ENCODE measurements at regions not wholly inside any gene's neighbourhood (a gene's known extent, or its start where the extent isn't known, plus 50 kb on each side); places are given as distances from the start of the nearest gene placed in this dataset.

- intact Hi-C loops (cut with micrococcal nuclease), result no loop called here
- no peak overlapping the region for H3K4me3 Mint-ChIP-seq
- Histone ChIP-seq H3K27me3 (ENCODE audit: control insufficient read depth in 2 of 2, insufficient read depth in 2 of 2, low read length in 2 of 2) (no peaks in the 10 kb centered on the region), H3K9me3 (ENCODE audit: control insufficient read depth in 2 of 3, low read length in 3 of 3) (no peaks in the 10 kb centered on the region), H3K4me1 (ENCODE audit: control insufficient read depth in 2 of 2, insufficient read depth in 2 of 2, low read length in 2 of 2) (no peaks in the 10 kb centered on the region), H3K36me3 (ENCODE audit: control insufficient read depth in 2 of 3, insufficient read depth in 3 of 3, low read length in 3 of 3) (no peaks in the 10 kb centered on the region), H3K27ac (ENCODE audit: low read depth, low read length) (no peak overlapping the region), H3K4me3 (ENCODE audit: low read length) (no peak overlapping the region)
- peaks cover 0 to 22% (median 4%) of the 10 kb centered on the region in 11 donors for H3K9me3 Mint-ChIP-seq
- no peaks in the 10 kb centered on the region for H3K36me3 Mint-ChIP-seq
- H3K27me3 Mint-ChIP-seq, result no peaks in the 10 kb centered on the region
- ATAC-seq, result no peak
- ChIA-PET CTCF (no interaction called here), POLR2A (no interaction called here)
- H3K4me1 Mint-ChIP-seq, result no peaks in the 10 kb centered on the region
- no peak overlapping the region for H3K27ac Mint-ChIP-seq
- DNase-seq, result no peak
Observed at GRCh38 chr13:60981407-60981806, 434.2 kb downstream of the PCDH20 start.

- intact Hi-C loops (cut with micrococcal nuclease), result no loop called here
- H3K36me3 Mint-ChIP-seq, result peaks cover 0 to 7% (median 0%) of the 10 kb centered on the region in 5 donors
- Histone ChIP-seq H3K9me3 (ENCODE audit: control insufficient read depth in 2 of 3, low read length in 3 of 3) (no peaks in the 10 kb centered on the region), H3K36me3 (ENCODE audit: control insufficient read depth in 2 of 3, insufficient read depth in 3 of 3, low read length in 3 of 3) (no peaks in the 10 kb centered on the region), H3K27ac (ENCODE audit: low read depth, low read length) (no peak overlapping the region), H3K27me3 (ENCODE audit: control insufficient read depth in 2 of 2, insufficient read depth in 2 of 2, low read length in 2 of 2) (no peaks in the 10 kb centered on the region), H3K4me3 (ENCODE audit: low read length) (no peak overlapping the region), H3K4me1 (ENCODE audit: control insufficient read depth in 2 of 2, insufficient read depth in 2 of 2, low read length in 2 of 2) (no peaks in the 10 kb centered on the region)
- POLR2A ChIA-PET, result no interaction called here
- DNase-seq (no peak), ATAC-seq (no peak)
- CTCF ChIA-PET, result no interaction called here
- peaks cover 0 to 24% (median 5%) of the 10 kb centered on the region in 11 donors for H3K9me3 Mint-ChIP-seq
- H3K27ac Mint-ChIP-seq, result no peak overlapping the region
- H3K4me3 Mint-ChIP-seq, result no peak overlapping the region
- no peaks in the 10 kb centered on the region for H3K4me1 Mint-ChIP-seq
- H3K27me3 Mint-ChIP-seq, result no peaks in the 10 kb centered on the region
Observed at GRCh38 chr13:60976367-60976766, 439.3 kb downstream of the PCDH20 start.

- intact Hi-C loops (cut with micrococcal nuclease), result no loop called here
- no peaks in the 10 kb centered on the region for H3K27me3 Mint-ChIP-seq
- peaks cover 0 to 7% (median 0%) of the 10 kb centered on the region in 5 donors for H3K36me3 Mint-ChIP-seq
- no peak overlapping the region for H3K4me3 Mint-ChIP-seq
- H3K27ac Mint-ChIP-seq, result no peak overlapping the region
- peaks cover 0 to 28% (median 8%) of the 10 kb centered on the region in 11 donors for H3K9me3 Mint-ChIP-seq
- Histone ChIP-seq H3K36me3 (ENCODE audit: control insufficient read depth in 2 of 3, insufficient read depth in 3 of 3, low read length in 3 of 3) (no peaks in the 10 kb centered on the region), H3K27ac (ENCODE audit: low read depth, low read length) (no peak overlapping the region), H3K4me3 (ENCODE audit: low read length) (no peak overlapping the region), H3K9me3 (ENCODE audit: control insufficient read depth in 2 of 3, low read length in 3 of 3) (no peaks in the 10 kb centered on the region), H3K27me3 (ENCODE audit: control insufficient read depth in 2 of 2, insufficient read depth in 2 of 2, low read length in 2 of 2) (no peaks in the 10 kb centered on the region), H3K4me1 (ENCODE audit: control insufficient read depth in 2 of 2, insufficient read depth in 2 of 2, low read length in 2 of 2) (no peaks in the 10 kb centered on the region)
- ChIA-PET POLR2A (no interaction called here), CTCF (no interaction called here)
- no peaks in the 10 kb centered on the region for H3K4me1 Mint-ChIP-seq
- DNase-seq, result no peak
- ATAC-seq, result no peak
Observed at GRCh38 chr13:60974296-60974695, 441.4 kb downstream of the PCDH20 start.

- Mint-ChIP-seq H3K4me3 (no peak overlapping the region), H3K27ac (no peak overlapping the region), H3K36me3 (peaks cover 0 to 7% (median 0%) of the 10 kb centered on the region in 5 donors), H3K27me3 (no peaks in the 10 kb centered on the region), H3K9me3 (peaks cover 0 to 28% (median 8%) of the 10 kb centered on the region in 11 donors), H3K4me1 (no peaks in the 10 kb centered on the region)
- DNase-seq (no peak), ATAC-seq (no peak)
- H3K9me3 ChIP-seq (ENCODE audit: control insufficient read depth in 2 of 3, low read length in 3 of 3), result no peaks in the 10 kb centered on the region
- POLR2A ChIA-PET, result no interaction called here
- no peaks in the 10 kb centered on the region for H3K27me3 ChIP-seq (ENCODE audit: control insufficient read depth in 2 of 2, insufficient read depth in 2 of 2, low read length in 2 of 2)
- H3K27ac ChIP-seq (ENCODE audit: low read depth, low read length), result no peak overlapping the region
- no peaks in the 10 kb centered on the region for H3K36me3 ChIP-seq (ENCODE audit: control insufficient read depth in 2 of 3, insufficient read depth in 3 of 3, low read length in 3 of 3)
- CTCF ChIA-PET, result no interaction called here
- H3K4me3 ChIP-seq (ENCODE audit: low read length), result no peak overlapping the region
- intact Hi-C loops (cut with micrococcal nuclease), result no loop called here
- no peaks in the 10 kb centered on the region for H3K4me1 ChIP-seq (ENCODE audit: control insufficient read depth in 2 of 2, insufficient read depth in 2 of 2, low read length in 2 of 2)
Observed at GRCh38 chr13:60973529-60973928, 442.1 kb downstream of the PCDH20 start.

- Histone ChIP-seq H3K36me3 (ENCODE audit: control insufficient read depth in 2 of 3, insufficient read depth in 3 of 3, low read length in 3 of 3) (no peaks in the 10 kb centered on the region), H3K9me3 (ENCODE audit: control insufficient read depth in 2 of 3, low read length in 3 of 3) (no peaks in the 10 kb centered on the region), H3K27ac (ENCODE audit: low read depth, low read length) (no peak overlapping the region), H3K4me3 (ENCODE audit: low read length) (no peak overlapping the region), H3K27me3 (ENCODE audit: control insufficient read depth in 2 of 2, insufficient read depth in 2 of 2, low read length in 2 of 2) (no peaks in the 10 kb centered on the region), H3K4me1 (ENCODE audit: control insufficient read depth in 2 of 2, insufficient read depth in 2 of 2, low read length in 2 of 2) (no peaks in the 10 kb centered on the region)
- DNase-seq (no peak), ATAC-seq (no peak)
- intact Hi-C loops (cut with micrococcal nuclease), result no loop called here
- CTCF ChIA-PET, result no interaction called here
- no peak overlapping the region for H3K4me3 Mint-ChIP-seq
- no peaks in the 10 kb centered on the region for H3K4me1 Mint-ChIP-seq
- no peak overlapping the region for H3K27ac Mint-ChIP-seq
- POLR2A ChIA-PET, result no interaction called here
- peaks cover 0 to 28% (median 8%) of the 10 kb centered on the region in 11 donors for H3K9me3 Mint-ChIP-seq
- H3K27me3 Mint-ChIP-seq, result no peaks in the 10 kb centered on the region
- H3K36me3 Mint-ChIP-seq, result peaks cover 0 to 7% (median 0%) of the 10 kb centered on the region in 5 donors
Observed at GRCh38 chr13:60970736-60971135, 444.9 kb downstream of the PCDH20 start.

- no peaks in the 10 kb centered on the region for H3K4me1 Mint-ChIP-seq
- H3K36me3 ChIP-seq (ENCODE audit: control insufficient read depth in 2 of 3, insufficient read depth in 3 of 3, low read length in 3 of 3), result no peaks in the 10 kb centered on the region
- no peaks in the 10 kb centered on the region for H3K9me3 ChIP-seq (ENCODE audit: control insufficient read depth in 2 of 3, low read length in 3 of 3)
- POLR2A ChIA-PET, result no interaction called here
- no peak for ATAC-seq
- no peak overlapping the region for H3K4me3 Mint-ChIP-seq
- H3K36me3 Mint-ChIP-seq, result peaks cover 0 to 5% (median 0%) of the 10 kb centered on the region in 5 donors
- H3K4me1 ChIP-seq (ENCODE audit: control insufficient read depth in 2 of 2, insufficient read depth in 2 of 2, low read length in 2 of 2), result no peaks in the 10 kb centered on the region
- H3K4me3 ChIP-seq (ENCODE audit: low read length), result no peak overlapping the region
- DNase-seq, result no peak
- no peak overlapping the region for H3K27ac Mint-ChIP-seq
- peaks cover 0 to 27% (median 4%) of the 10 kb centered on the region in 11 donors for H3K9me3 Mint-ChIP-seq
- no peaks in the 10 kb centered on the region for H3K27me3 ChIP-seq (ENCODE audit: control insufficient read depth in 2 of 2, insufficient read depth in 2 of 2, low read length in 2 of 2)
- H3K27me3 Mint-ChIP-seq, result no peaks in the 10 kb centered on the region
- intact Hi-C loops (cut with micrococcal nuclease), result no loop called here
- CTCF ChIA-PET, result no interaction called here
- no peak overlapping the region for H3K27ac ChIP-seq (ENCODE audit: low read depth, low read length)
Observed at GRCh38 chr13:60969656-60970055, 446.0 kb downstream of the PCDH20 start.

GRCh38 chr13:60959427-60959826, 456.2 kb downstream of the PCDH20 start:
- Histone ChIP-seq H3K36me3 (ENCODE audit: control insufficient read depth in 2 of 3, insufficient read depth in 3 of 3, low read length in 3 of 3) (no peaks in the 10 kb centered on the region), H3K9me3 (ENCODE audit: control insufficient read depth in 2 of 3, low read length in 3 of 3) (no peaks in the 10 kb centered on the region), H3K27ac (ENCODE audit: low read depth, low read length) (no peak overlapping the region), H3K4me1 (ENCODE audit: control insufficient read depth in 2 of 2, insufficient read depth in 2 of 2, low read length in 2 of 2) (no peaks in the 10 kb centered on the region), H3K4me3 (ENCODE audit: low read length) (no peak overlapping the region), H3K27me3 (ENCODE audit: control insufficient read depth in 2 of 2, insufficient read depth in 2 of 2, low read length in 2 of 2) (no peaks in the 10 kb centered on the region)
- CTCF ChIA-PET, result no interaction called here
- Mint-ChIP-seq H3K4me3 (no peak overlapping the region), H3K27me3 (no peaks in the 10 kb centered on the region), H3K27ac (no peak overlapping the region), H3K9me3 (peaks cover 2 to 32% (median 5%) of the 10 kb centered on the region in 11 donors), H3K4me1 (no peaks in the 10 kb centered on the region), H3K36me3 (no peaks in the 10 kb centered on the region)
- DNase-seq (no peak), ATAC-seq (no peak)
- intact Hi-C loops (cut with micrococcal nuclease), result no loop called here
- POLR2A ChIA-PET, result no interaction called here
